ENCODE measurements at regions not wholly inside any gene's neighbourhood (a gene's known extent, or its start where the extent isn't known, plus 50 kb on each side); places are given as distances from the start of the nearest gene placed in this dataset.
"Not testable (repeated sequence)": the region's sequence is repeated elsewhere in the genome, so short reads cannot be mapped to it uniquely, and the experiment has no call there.

DNA sequence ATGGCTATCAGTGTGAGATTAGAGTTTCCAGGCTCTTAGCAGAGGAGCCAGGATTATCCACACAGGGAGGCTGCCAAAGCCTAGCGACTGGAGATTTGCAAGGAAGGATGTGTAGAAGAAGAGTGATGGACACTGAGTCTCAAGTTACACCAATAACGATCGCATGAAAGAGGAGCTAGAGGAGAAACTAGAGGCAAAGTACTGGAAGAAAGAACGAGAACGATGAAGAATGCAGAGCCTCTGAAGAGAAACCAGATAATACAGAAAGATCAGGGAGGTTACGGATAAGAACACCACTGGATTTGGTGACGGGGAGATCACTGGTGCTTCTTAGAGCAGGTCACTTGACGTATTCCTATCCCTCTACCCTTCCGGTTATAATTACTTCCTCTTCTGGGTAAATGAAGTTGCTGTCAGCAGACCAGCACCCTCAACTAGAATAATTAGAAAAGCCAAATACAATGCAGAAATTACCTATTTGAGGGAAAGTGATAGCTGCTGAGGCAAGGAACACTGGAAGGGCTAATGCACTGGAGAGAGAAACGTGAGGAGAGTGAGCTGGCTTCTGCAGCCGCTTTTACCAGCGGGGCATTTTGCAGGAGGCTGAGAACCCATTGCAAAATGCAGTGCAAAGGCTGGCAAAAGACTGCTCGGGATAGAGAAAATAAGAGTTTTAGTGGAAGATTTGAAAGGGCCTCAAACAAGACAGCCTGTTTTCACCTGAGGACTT is 93.1 kb upstream of the HIF1A start:
- intact Hi-C loops (cut with micrococcal nuclease): no loop called here
- H3K4me3 Mint-ChIP-seq: no peak overlapping the region
- peaks cover 5% of the 10 kb centered on the region for H3K36me3 Mint-ChIP-seq (ENCODE audit: low read depth)
- H3K27me3 Mint-ChIP-seq: no peaks in the 10 kb centered on the region
- peaks cover 6% of the 10 kb centered on the region for H3K9me3 Mint-ChIP-seq
- peaks cover 17% of the 10 kb centered on the region for H3K4me1 Mint-ChIP-seq
- DNase-seq: no peak
- H3K27ac Mint-ChIP-seq: no peak overlapping the region

DNA sequence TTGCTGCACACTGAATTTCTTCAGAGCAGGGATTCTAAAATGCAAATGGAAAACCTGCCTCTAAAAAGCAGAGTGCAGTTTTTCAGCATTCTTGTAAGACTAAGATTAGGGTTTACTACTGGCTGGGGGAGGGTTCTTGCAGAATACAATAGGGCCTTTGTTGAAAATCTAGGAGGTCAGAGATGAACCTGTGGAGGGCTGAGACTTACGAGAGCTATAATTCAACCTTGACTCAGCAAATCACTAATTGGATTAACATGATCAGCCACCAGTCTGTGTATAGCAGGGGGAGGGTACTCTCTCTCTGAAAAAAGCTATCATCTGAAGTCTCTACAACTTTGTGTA is 92.6 kb upstream of the HIF1A start:
- Mint-ChIP-seq H3K4me1 (peaks cover 19% of the 10 kb centered on the region), H3K9me3 (peaks cover 6% of the 10 kb centered on the region), H3K27me3 (no peaks in the 10 kb centered on the region), H3K4me3 (no peak overlapping the region), H3K36me3 (ENCODE audit: low read depth) (peaks cover 5% of the 10 kb centered on the region), H3K27ac (no peak overlapping the region)
- intact Hi-C loops (cut with micrococcal nuclease): no loop called here
- DNase-seq: no peak

DNA sequence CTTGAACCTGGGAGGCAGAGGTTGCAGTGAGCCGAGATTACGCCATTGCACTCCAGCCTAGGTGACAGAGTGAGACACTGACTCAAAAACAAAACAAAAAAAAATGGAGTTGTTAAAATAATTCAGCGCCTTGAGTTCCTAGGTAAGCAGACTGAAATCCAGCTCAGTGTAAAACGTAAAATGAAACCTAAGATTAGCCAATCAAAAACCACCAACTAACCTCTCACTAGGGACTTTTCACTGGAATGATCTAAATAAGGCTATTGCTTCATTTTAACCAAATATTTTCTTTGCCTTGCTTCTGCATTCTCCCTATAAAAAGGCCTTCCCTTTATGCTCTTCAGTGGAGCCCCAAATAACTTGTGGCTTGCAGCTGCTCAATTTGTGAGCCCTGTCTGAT is 91.6 kb upstream of the HIF1A start:
- peaks cover 6% of the 10 kb centered on the region for H3K9me3 Mint-ChIP-seq
- H3K4me1 Mint-ChIP-seq: peaks cover 13% of the 10 kb centered on the region
- peaks cover 5% of the 10 kb centered on the region for H3K36me3 Mint-ChIP-seq (ENCODE audit: low read depth)
- no peaks in the 10 kb centered on the region for H3K27me3 Mint-ChIP-seq
- no peak for DNase-seq
- H3K27ac Mint-ChIP-seq: no peak overlapping the region
- H3K4me3 Mint-ChIP-seq: no peak overlapping the region
- intact Hi-C loops (cut with micrococcal nuclease): no loop called here

DNA sequence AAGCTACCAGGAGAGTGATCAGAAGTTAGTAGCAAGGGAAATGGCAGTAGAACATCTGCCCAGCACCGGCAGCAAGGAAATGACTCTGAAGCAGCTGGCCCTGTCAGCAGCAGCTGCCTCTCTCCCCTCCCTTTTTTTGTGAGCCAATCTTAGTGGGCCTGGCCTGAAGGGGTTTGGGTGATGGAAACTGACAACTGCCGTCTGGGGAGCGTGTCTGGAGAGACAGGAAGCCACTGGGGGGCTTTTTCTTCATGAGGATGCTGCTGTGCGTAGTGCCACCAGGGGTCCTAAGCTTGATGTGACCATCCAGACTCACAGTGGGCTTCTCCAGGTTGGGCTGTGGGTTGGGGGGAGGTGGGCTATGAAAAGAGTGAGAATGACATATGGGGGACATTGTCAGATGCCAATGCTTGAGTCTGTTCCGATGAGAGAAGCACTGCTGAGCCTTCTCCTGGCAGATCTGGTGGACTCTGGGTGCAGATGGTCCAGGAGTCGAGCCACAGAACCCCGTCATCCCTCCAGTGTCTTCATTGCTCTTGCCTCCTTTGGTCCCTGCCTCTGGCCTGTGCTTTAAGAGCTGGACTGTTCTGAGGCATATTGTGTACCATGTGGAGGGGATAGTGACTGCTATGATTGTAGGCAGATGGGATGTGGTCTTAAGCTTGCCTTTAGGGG is 87.6 kb upstream of the HIF1A start:
- H3K4me1 Mint-ChIP-seq: peaks cover 8% of the 10 kb centered on the region
- H3K27me3 Mint-ChIP-seq: no peaks in the 10 kb centered on the region
- no peak overlapping the region for H3K27ac Mint-ChIP-seq
- H3K9me3 Mint-ChIP-seq: peaks cover 6% of the 10 kb centered on the region
- DNase-seq: no peak
- no peak overlapping the region for H3K4me3 Mint-ChIP-seq
- intact Hi-C loops (cut with micrococcal nuclease): no loop called here
- peaks cover 5% of the 10 kb centered on the region for H3K36me3 Mint-ChIP-seq (ENCODE audit: low read depth)

DNA sequence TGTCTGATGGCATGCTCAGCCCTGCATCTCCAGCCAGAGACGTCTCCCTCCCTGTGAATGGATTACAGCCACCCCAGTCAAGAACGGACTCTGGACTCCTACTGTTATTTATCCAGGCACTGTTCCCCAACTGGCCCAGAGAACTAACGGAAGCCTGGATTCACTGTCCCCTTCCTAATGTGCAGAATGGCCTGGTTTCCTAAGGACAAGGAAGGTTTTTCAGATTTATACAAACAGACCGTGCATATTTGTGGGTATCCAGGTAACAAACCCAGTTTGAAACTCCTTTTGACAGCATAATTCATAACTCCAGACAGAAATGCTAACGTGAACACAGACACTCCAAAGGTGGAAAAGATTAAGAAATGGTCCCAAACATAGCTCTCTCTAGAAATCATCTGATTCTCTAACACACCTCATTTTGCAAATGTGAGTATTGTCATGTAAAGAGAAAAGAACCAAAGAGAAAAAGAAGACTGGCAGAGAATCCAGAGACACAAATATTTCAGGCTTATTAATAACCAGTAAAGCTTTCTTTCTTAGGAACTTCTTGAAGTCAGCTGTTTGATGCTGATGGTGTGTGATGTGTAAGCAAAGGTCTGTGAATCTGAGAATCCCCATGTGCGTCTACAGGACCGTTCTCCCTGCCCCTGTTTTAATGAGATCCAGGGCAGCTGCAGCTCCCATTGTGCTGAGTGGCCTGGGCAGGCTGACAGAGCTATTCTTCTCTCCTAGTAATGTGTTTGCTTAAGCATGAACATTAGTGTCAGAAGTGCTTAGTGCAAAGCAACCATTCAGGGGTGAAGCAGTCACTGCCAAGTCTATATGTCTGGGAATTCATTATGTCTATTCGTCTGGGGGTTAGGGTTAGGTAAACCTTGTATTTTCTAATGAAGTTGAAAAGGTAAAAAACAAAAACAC is 86.8 kb upstream of the HIF1A start:
- DNase-seq: no peak
- H3K4me3 Mint-ChIP-seq: no peak overlapping the region
- H3K27ac Mint-ChIP-seq: no peak overlapping the region
- H3K36me3 Mint-ChIP-seq (ENCODE audit: low read depth): peaks cover 5% of the 10 kb centered on the region
- H3K4me1 Mint-ChIP-seq: peaks cover 8% of the 10 kb centered on the region
- peaks cover 6% of the 10 kb centered on the region for H3K9me3 Mint-ChIP-seq
- intact Hi-C loops (cut with micrococcal nuclease): no loop called here
- H3K27me3 Mint-ChIP-seq: no peaks in the 10 kb centered on the region

DNA sequence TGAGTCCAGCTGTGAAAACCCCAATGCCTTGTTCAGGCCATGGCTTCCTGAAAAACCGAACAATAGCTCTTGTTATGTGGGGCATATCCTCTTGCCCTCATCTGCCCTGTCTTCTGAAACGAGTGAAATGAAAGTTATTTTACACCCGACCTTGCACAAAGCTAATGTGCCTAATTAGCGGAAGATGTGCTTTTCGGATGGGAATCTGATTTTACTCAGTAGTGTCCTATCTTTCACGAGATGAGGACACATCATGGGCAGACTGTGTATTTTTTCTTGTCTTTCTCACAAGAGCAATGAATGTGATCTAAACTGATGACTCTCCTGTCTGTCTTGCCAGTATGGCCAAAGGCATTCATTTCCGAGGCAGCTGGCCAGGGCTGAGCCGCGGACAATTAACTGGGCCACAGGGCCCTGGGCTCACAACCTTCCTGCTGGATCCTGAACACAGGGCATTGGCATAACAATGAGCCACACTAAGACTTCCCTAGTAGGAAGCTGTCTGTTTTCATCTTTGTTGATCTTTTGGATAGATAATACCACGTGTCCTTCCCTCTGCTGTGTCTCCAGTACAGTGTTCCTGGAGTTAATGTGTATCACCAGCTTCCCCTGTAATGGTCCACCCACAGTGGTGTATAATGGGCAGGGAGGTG is 86.0 kb upstream of the HIF1A start:
- H3K9me3 Mint-ChIP-seq: peaks cover 6% of the 10 kb centered on the region
- intact Hi-C loops (cut with micrococcal nuclease): no loop called here
- peaks cover 6% of the 10 kb centered on the region for H3K4me1 Mint-ChIP-seq
- no peak overlapping the region for H3K27ac Mint-ChIP-seq
- H3K36me3 Mint-ChIP-seq (ENCODE audit: low read depth): peaks cover 4% of the 10 kb centered on the region
- DNase-seq: no peak
- no peaks in the 10 kb centered on the region for H3K27me3 Mint-ChIP-seq
- H3K4me3 Mint-ChIP-seq: no peak overlapping the region

DNA sequence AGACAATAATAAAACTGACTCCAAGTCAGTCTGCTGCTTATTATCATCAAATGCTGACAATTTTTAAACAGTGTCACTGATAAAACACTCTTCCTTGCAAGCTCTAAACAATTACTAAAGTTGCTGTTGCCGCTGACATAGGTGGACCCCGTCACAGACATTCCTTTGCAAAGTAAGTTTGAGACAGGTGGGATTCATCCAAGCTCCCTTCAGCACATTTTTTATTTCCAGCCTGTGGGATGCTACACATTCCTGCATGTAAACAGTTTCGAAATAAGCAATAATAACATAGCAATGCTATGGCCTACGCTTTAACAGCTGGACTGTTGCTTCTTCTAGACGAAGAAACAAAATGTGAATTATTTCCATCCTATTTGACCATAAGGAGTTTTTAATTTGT is 85.4 kb upstream of the HIF1A start:
- intact Hi-C loops (cut with micrococcal nuclease): no loop called here
- Mint-ChIP-seq H3K27me3 (no peaks in the 10 kb centered on the region), H3K9me3 (peaks cover 3% of the 10 kb centered on the region), H3K4me3 (no peak overlapping the region), H3K27ac (no peak overlapping the region), H3K4me1 (peaks cover 6% of the 10 kb centered on the region), H3K36me3 (ENCODE audit: low read depth) (peaks cover 2% of the 10 kb centered on the region)
- DNase-seq: no peak

DNA sequence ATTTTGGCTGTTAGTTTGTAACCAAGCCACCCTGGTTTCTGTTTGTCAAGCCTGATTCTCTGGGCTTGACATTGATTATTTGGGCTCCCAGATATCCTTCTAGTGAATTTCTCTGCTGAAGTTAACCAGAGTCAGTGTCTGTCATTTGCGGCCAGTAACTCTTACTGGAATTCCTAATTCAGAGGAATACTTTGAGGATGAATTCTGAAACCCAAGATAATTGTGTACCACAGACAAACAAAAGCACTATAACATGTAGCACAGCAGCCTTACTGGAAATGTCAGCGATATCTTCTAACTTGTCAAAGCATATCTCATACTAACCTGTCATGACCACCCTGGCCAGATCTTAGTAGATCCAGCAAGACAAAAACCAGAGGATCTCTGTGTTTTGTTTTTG is 84.4 kb upstream of the HIF1A start:
- peaks cover 6% of the 10 kb centered on the region for H3K4me1 Mint-ChIP-seq
- H3K9me3 Mint-ChIP-seq: no peaks in the 10 kb centered on the region
- DNase-seq: no peak
- no peak overlapping the region for H3K27ac Mint-ChIP-seq
- no peaks in the 10 kb centered on the region for H3K27me3 Mint-ChIP-seq
- intact Hi-C loops (cut with micrococcal nuclease): no loop called here
- no peaks in the 10 kb centered on the region for H3K36me3 Mint-ChIP-seq (ENCODE audit: low read depth)
- H3K4me3 Mint-ChIP-seq: no peak overlapping the region

DNA sequence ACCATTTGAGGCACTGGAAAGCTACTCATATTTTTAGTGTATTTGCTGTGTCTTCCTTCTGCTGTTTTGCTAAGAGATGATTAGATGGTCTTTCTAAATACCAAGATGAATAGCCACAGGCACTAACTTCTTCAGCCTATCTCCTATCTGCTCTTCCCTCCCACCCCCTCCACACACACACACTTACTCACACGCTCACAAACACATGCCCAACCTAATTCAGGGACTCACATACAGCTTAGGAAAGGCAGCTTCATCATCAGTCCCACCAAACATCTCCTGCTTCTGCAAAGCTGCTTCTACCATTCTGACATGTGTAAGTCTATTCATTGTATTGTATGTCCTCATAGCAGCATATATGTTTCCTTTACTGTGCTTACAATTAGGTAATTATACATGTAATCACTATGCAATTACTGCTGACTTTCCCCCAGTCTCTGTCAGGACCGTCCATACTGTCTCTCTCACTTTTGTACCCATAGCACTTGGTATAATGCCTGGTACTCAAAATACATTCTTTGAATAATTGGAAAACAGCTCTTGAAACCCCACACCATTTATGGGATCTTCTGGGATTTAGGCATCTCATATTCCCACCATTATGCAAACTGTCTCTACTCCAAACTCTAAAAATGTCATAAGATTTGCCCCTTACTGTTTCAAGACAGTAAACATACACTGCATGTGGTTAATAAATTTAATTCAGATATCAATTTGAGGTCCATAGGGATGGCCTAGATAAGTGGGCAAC is 83.3 kb upstream of the HIF1A start:
- H3K27ac Mint-ChIP-seq: no peak overlapping the region
- H3K27me3 Mint-ChIP-seq: no peaks in the 10 kb centered on the region
- intact Hi-C loops (cut with micrococcal nuclease): no loop called here
- no peaks in the 10 kb centered on the region for H3K36me3 Mint-ChIP-seq (ENCODE audit: low read depth)
- no peak for DNase-seq
- no peak overlapping the region for H3K4me3 Mint-ChIP-seq
- H3K4me1 Mint-ChIP-seq: peaks cover 6% of the 10 kb centered on the region
- no peaks in the 10 kb centered on the region for H3K9me3 Mint-ChIP-seq

DNA sequence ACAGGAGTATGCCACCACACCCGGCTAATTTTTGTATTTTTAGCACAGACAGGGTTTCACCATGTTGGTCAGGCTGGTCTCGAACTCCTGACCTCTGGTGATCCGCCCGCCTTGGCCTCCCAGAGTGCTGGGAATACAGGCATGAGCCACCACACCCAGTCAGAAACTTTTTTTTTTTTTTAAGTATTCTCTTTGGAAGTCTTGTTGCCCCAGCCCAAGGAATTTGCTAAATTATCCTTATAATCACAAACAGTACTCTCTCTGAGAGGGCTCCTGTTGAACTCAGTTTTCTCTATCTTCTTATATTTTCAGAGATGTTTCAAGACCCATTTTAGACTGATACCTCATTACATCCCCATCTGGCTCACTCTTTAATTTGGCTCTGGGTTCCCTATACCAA is 82.3 kb upstream of the HIF1A start:
- H3K27ac Mint-ChIP-seq; H3K9me3 Mint-ChIP-seq; H3K4me1 Mint-ChIP-seq; intact Hi-C loops (cut with micrococcal nuclease); DNase-seq; H3K4me3 Mint-ChIP-seq; H3K36me3 Mint-ChIP-seq (ENCODE audit: low read depth); H3K27me3 Mint-ChIP-seq: not testable (repeated sequence)

DNA sequence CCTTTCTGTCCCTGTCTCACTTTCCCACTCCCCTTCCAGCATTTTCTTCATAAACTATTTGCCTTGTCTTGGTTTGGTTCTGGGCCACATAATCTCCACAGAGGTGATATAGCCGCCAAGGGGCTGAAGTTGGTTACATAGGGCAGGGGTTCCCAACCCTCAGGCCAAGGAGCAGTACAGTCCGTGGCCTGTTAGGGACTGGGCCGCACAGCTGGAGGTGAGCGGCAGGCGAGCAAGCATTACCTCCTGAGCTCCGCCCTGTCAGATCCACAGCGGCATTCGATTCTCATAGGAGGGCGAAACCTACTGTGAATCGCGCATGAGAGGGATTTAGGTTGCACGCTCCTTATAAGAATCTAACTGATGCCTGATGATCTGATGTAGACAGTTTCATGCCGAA is 80.6 kb upstream of the HIF1A start:
- Mint-ChIP-seq H3K36me3 (ENCODE audit: low read depth) (no peaks in the 10 kb centered on the region), H3K4me1 (peaks cover 14% of the 10 kb centered on the region), H3K9me3 (peaks cover 5% of the 10 kb centered on the region), H3K4me3 (no peak overlapping the region), H3K27me3 (no peaks in the 10 kb centered on the region), H3K27ac (no peak overlapping the region)
- intact Hi-C loops (cut with micrococcal nuclease): no loop called here
- DNase-seq: no peak

DNA sequence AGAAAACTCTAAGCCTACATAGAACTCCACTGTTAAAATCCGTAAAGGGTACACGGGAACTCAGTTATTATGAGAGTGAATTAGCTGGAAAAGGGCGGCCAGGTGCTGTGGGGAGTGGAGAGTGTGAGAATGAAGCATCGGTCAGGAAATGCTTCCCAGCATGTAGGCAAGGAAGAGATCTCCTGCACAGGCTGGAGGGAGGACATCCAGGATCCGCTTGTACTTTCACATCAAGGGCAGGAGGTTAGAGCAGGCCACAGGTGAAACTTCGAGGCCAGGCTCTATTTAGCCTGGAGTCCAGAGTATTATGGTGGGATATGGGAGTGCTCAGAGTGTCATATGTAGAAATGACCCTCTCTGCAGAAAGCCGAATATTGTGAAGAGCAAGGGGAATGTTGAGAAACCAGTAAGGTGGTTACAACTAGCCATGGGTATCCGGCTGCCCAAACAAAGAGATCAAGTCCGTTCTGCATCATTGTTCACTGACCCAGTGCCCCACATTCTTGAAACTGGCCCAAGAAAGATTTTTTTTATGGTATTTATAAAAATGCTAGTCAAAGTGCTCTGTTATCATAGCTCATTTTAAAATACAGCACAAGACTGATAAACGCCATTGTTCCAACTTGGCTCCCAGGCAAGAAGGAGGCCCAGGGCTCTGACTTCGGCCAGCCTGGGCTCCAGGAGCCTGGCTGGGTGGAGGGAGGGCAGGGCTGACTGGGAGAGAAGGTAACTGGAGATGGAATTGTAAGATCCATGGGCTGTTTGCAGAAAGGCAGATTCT is 79.4 kb upstream of the HIF1A start:
- Mint-ChIP-seq H3K27me3 (no peaks in the 10 kb centered on the region), H3K27ac (no peak overlapping the region), H3K4me1 (peaks cover 23% of the 10 kb centered on the region), H3K9me3 (peaks cover 5% of the 10 kb centered on the region), H3K36me3 (ENCODE audit: low read depth) (no peaks in the 10 kb centered on the region), H3K4me3 (no peak overlapping the region)
- intact Hi-C loops (cut with micrococcal nuclease): no loop called here
- no peak for DNase-seq
